Transverse colon (tissue), 4 donors: ENCODE measurements at regions not wholly inside any gene's neighbourhood (a gene's known extent, or its start where the extent isn't known, plus 50 kb on each side); places are given as distances from the start of the nearest gene placed in this dataset.

Source experiments
- EP300 ChIP-seq: sonication (generic); formaldehyde crosslinking; IDR thresholded peaks from one replicate; pipeline ENCODE4 v1.6.1; 2017; ENCODE audit warnings: antibody characterized with exemption, low read depth
- POLR2A ChIP-seq: fragments of 450-650 bp; IDR thresholded peaks from one replicate; pipeline ENCODE4 v1.6.1; 2016; ENCODE audit warnings: antibody characterized with exemption, mild to moderate bottlenecking, moderate library complexity
- POLR2AphosphoS5 ChIP-seq, 3 donors: sonication (generic); formaldehyde crosslinking; IDR thresholded peaks; one replicate each; pipeline ENCODE4 v1.6.1; 2016; ENCODE audit warnings: antibody characterized with exemption in 3 of 3
- TF ChIP-seq, protein P1 (sequence below), 5 experiments: fragments of 200-600 bp in 3 of 5; fragments of 450-650 bp in 2 of 5; sonication (generic) in 3 of 5; IDR thresholded peaks; 1 replicate in 2 of 5; 2 replicates in 3 of 5; pipeline ENCODE4 v1.5.1; 2016 to 2017; ENCODE audit warnings: antibody characterized with exemption in 5 of 5, inconsistent platforms in 3 of 5, mild to moderate bottlenecking in 2 of 5, moderate library complexity in 1 of 5

DNA sequence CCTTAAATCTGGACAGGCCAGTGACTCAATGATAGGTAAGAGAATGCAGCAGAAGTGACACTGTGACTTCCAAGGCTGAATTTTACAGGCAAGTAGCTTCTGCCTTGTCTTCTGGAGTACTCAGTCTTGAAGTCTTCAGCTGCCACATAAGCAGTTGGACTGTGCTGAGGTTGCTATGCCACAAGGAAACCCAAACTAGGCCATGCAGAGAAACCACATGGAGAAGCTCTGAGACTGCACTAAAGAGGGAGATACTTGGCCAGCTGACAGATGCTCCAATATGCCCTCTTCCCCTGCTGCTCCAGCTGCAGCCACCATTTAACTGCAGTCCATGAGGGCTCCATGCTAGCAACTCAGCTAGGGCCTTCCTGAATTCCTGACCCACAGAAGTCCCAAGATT, 119.4 kb upstream of the GADL1 start:
- TF ChIP-seq, protein P1, sequence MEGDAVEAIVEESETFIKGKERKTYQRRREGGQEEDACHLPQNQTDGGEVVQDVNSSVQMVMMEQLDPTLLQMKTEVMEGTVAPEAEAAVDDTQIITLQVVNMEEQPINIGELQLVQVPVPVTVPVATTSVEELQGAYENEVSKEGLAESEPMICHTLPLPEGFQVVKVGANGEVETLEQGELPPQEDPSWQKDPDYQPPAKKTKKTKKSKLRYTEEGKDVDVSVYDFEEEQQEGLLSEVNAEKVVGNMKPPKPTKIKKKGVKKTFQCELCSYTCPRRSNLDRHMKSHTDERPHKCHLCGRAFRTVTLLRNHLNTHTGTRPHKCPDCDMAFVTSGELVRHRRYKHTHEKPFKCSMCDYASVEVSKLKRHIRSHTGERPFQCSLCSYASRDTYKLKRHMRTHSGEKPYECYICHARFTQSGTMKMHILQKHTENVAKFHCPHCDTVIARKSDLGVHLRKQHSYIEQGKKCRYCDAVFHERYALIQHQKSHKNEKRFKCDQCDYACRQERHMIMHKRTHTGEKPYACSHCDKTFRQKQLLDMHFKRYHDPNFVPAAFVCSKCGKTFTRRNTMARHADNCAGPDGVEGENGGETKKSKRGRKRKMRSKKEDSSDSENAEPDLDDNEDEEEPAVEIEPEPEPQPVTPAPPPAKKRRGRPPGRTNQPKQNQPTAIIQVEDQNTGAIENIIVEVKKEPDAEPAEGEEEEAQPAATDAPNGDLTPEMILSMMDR (IDR thresholded peaks at IDR 0.05) = no peak
- no peak for TF ChIP-seq POLR2A
- no peak for TF ChIP-seq EP300
- no peak for TF ChIP-seq POLR2AphosphoS5 (IDR thresholded peaks at IDR 0.05)
